Epithelial cell of esophagus (primary cell): ENCODE measurements at regions not wholly inside any gene's neighbourhood (a gene's known extent, or its start where the extent isn't known, plus 50 kb on each side); places are given as distances from the start of the nearest gene placed in this dataset.

Experiments used
- DNase-seq: peaks from one replicate; pipeline ENCODE4 v3.0.0; 2010; ENCODE audit warnings: low read depth
- H3K4me3 ChIP-seq: 2 replicates; pipeline ENCODE4 v1.5.1; 2011; ENCODE audit warnings: mild to moderate bottlenecking, low read length, control low read depth
- CTCF ChIP-seq: IDR thresholded peaks from 2 replicates; pipeline ENCODE4 v1.5.1; 2011; ENCODE audit warnings: low read depth, mild to moderate bottlenecking, low read length, control low read depth, inconsistent platforms; ENCODE audit not compliant: insufficient read depth; ENCODE audit errors: missing control alignments

- no peak for TF ChIP-seq CTCF
- DNase-seq: no peak
- no peak overlapping the region for H3K4me3 ChIP-seq
These were observed 138.6 kb upstream of the RANBP3L start for GRCh38 chr5:36440300-36440699.

GRCh38 chr5:36441280-36441679 lies 139.6 kb upstream of the RANBP3L start:
- no peak overlapping the region for H3K4me3 ChIP-seq
- DNase-seq: no peak
- TF ChIP-seq CTCF: no peak

- no peak for TF ChIP-seq CTCF
- H3K4me3 ChIP-seq: no peak overlapping the region
- DNase-seq: peak; percentile 93
These were observed 140.7 kb upstream of the RANBP3L start for GRCh38 chr5:36442352-36442751.

- peak; percentile 94 for DNase-seq
- H3K4me3 ChIP-seq: no peak overlapping the region
- no peak for TF ChIP-seq CTCF
These were observed 141.1 kb upstream of the RANBP3L start for GRCh38 chr5:36442796-36443195.

GRCh38 chr5:36443941-36444340 lies 142.2 kb upstream of the RANBP3L start:
- no peak for DNase-seq
- no peak for TF ChIP-seq CTCF
- H3K4me3 ChIP-seq: no peak overlapping the region

GRCh38 chr5:36444582-36445418 lies 143.1 kb upstream of the RANBP3L start:
- no peak overlapping the region for H3K4me3 ChIP-seq
- peak; percentile 80 for DNase-seq
- TF ChIP-seq CTCF: no peak

- peak; percentile 72 for DNase-seq
- no peak for TF ChIP-seq CTCF
- no peak overlapping the region for H3K4me3 ChIP-seq
These were observed 146.1 kb upstream of the RANBP3L start for GRCh38 chr5:36447776-36448175.
